BJ (cell line): ENCODE measurements at regions not wholly inside any gene's neighbourhood (a gene's known extent, or its start where the extent isn't known, plus 50 kb on each side); places are given as distances from the start of the nearest gene placed in this dataset.

Experiments used
- CTCF ChIA-PET: fragments of 350-600 bp; formaldehyde crosslinking; extraction: SDS; loops from one replicate; lab custom pipeline; 2021; ENCODE audit warnings: antibody characterized with exemption, inconsistent platforms; lab: Yijun Ruan, JAX
- POLR2A ChIA-PET: fragments of 300-600 bp; sonication (Branson Sonifier 250); formaldehyde crosslinking; extraction: SDS; loops from one replicate; lab custom pipeline; 2021; ENCODE audit warnings: antibody characterized with exemption; lab: Charles Lee
- DNase-seq: peaks from one replicate; pipeline ENCODE4 v3.0.0-alpha.2; 2011; ENCODE audit warnings: low read depth
- H3K27me3 ChIP-seq: 2 replicates; pipeline ENCODE4 v1.6.0; 2011; ENCODE audit warnings: low read length; ENCODE audit not compliant: control insufficient read depth, insufficient read depth
- H3K36me3 ChIP-seq: 2 replicates; pipeline ENCODE4 v1.5.1; 2011; ENCODE audit warnings: low read length; ENCODE audit not compliant: control insufficient read depth, insufficient read depth
- H3K4me3 ChIP-seq: 2 replicates; pipeline ENCODE4 v1.5.1; 2011; ENCODE audit warnings: low read depth, mild to moderate bottlenecking, control low read depth, low read length
- CTCF ChIP-seq: IDR thresholded peaks from 2 replicates; pipeline ENCODE4 v1.5.1; 2011; ENCODE audit warnings: low read depth, mild to moderate bottlenecking, control low read depth, inconsistent platforms, low read length, moderate library complexity; ENCODE audit not compliant: insufficient read depth

- no peak for TF ChIP-seq CTCF
- DNase-seq = no peak
- Histone ChIP-seq H3K4me3 (no peak overlapping the region), H3K27me3 (no peaks in the 10 kb centered on the region), H3K36me3 (no peaks in the 10 kb centered on the region)
- POLR2A ChIA-PET = no interaction called here
- CTCF ChIA-PET = no interaction called here
Observed at GRCh38 chr4:125677665-125678307, 363.0 kb downstream of the FAT4 start.

- H3K27me3 ChIP-seq = no peaks in the 10 kb centered on the region
- ChIA-PET POLR2A (no interaction called here), CTCF (no interaction called here)
- no peak for DNase-seq
- TF ChIP-seq CTCF = no peak
- H3K36me3 ChIP-seq = no peaks in the 10 kb centered on the region
- no peak overlapping the region for H3K4me3 ChIP-seq
Observed at GRCh38 chr4:125679989-125680388, 365.2 kb downstream of the FAT4 start.

- POLR2A ChIA-PET = interaction anchor here (0.6 kb wide), 1 partner anchor 53 kb away, joined by 3 read pairs; no protein-coding TSS in a partner anchor
- no peak overlapping the region for H3K4me3 ChIP-seq
- no peak for TF ChIP-seq CTCF
- no peaks in the 10 kb centered on the region for H3K36me3 ChIP-seq
- DNase-seq = no peak
- CTCF ChIA-PET = interaction anchor here (0.8 kb wide), 1 partner anchor 12 kb away, joined by 3 read pairs; no protein-coding TSS in a partner anchor
- no peaks in the 10 kb centered on the region for H3K27me3 ChIP-seq
Observed at GRCh38 chr4:125681240-125681639, 366.5 kb downstream of the FAT4 start.

- Histone ChIP-seq H3K4me3 (no peak overlapping the region), H3K27me3 (no peaks in the 10 kb centered on the region), H3K36me3 (no peaks in the 10 kb centered on the region)
- no peak for DNase-seq
- TF ChIP-seq CTCF = no peak
- POLR2A ChIA-PET = no interaction called here
- CTCF ChIA-PET = no interaction called here
Observed at GRCh38 chr4:125682730-125683129, 368.0 kb downstream of the FAT4 start.

GRCh38 chr4:125688841-125689240 lies 374.1 kb downstream of the FAT4 start:
- ChIA-PET POLR2A (no interaction called here), CTCF (no interaction called here)
- TF ChIP-seq CTCF = no peak

More at GRCh38 chr4:125688841-125689240, 374.1 kb downstream of the FAT4 start:
- Histone ChIP-seq H3K4me3 (no peak overlapping the region), H3K36me3 (no peaks in the 10 kb centered on the region), H3K27me3 (no peaks in the 10 kb centered on the region)
- no peak for DNase-seq
